ENCODE measurements at regions not wholly inside any gene's neighbourhood (a gene's known extent, or its start where the extent isn't known, plus 50 kb on each side); places are given as distances from the start of the nearest gene placed in this dataset.

- DNase-seq: peak in 1 of 2 donors; percentile 17
These were observed 93.8 kb upstream of the SMNDC1 start for GRCh38 chr10:110398419-110399105.

- no peak for DNase-seq
These were observed 94.6 kb upstream of the SMNDC1 start for GRCh38 chr10:110399106-110399964.

GRCh38 chr10:110399965-110400933 is 95.5 kb upstream of the SMNDC1 start:
- DNase-seq: no peak

- no peak for DNase-seq
These were observed 96.2 kb upstream of the DUSP5 start for GRCh38 chr10:110401401-110402076.

GRCh38 chr10:110402077-110402416 is 95.7 kb upstream of the DUSP5 start:
- no peak for DNase-seq

GRCh38 chr10:110403593-110403992 is 94.1 kb upstream of the DUSP5 start:
- DNase-seq: no peak

GRCh38 chr10:110404413-110404812 is 93.3 kb upstream of the DUSP5 start:
- no peak for DNase-seq

GRCh38 chr10:110404825-110405224 is 92.9 kb upstream of the DUSP5 start:
- no peak for DNase-seq

GRCh38 chr10:110405380-110405779 is 92.3 kb upstream of the DUSP5 start:
- DNase-seq: no peak

- DNase-seq: no peak
These were observed 90.2 kb upstream of the DUSP5 start for GRCh38 chr10:110407301-110408170.

GRCh38 chr10:110408203-110408871 is 89.4 kb upstream of the DUSP5 start:
- DNase-seq: no peak

GRCh38 chr10:110408943-110409342 is 88.8 kb upstream of the DUSP5 start:
- DNase-seq: no peak

GRCh38 chr10:110409488-110409887 is 88.2 kb upstream of the DUSP5 start:
- DNase-seq: no peak

- DNase-seq: no peak
These were observed 87.8 kb upstream of the DUSP5 start for GRCh38 chr10:110409926-110410325.

- DNase-seq: no peak
These were observed 87.2 kb upstream of the DUSP5 start for GRCh38 chr10:110410329-110411046.

- DNase-seq: no peak
These were observed 86.7 kb upstream of the DUSP5 start for GRCh38 chr10:110411047-110411410.

- no peak for DNase-seq
These were observed 84.5 kb upstream of the DUSP5 start for GRCh38 chr10:110413049-110413783.

GRCh38 chr10:110413903-110414547 is 83.7 kb upstream of the DUSP5 start:
- DNase-seq: no peak
